Stimulated activated CD8-positive, alpha-beta memory T cell treated with anti-CD3 and anti-CD28 coated beads, Interleukin-2, amount 100 ng/mL, for 1 hour (primary cell): ENCODE measurements at regions not wholly inside any gene's neighbourhood (a gene's known extent, or its start where the extent isn't known, plus 50 kb on each side); places are given as distances from the start of the nearest gene placed in this dataset.

Experiments used
- DNase-seq, 2 donors: peaks; one replicate each; pipeline ENCODE4 v3.0.0-alpha.2; 2020; ENCODE audit warnings: low read depth in 2 of 2

- DNase-seq, result no peak
Measured at GRCh38 chr2:106709229-106709628, 176.7 kb downstream of the ST6GAL2 start.

GRCh38 chr2:106719222-106719621, 166.7 kb downstream of the ST6GAL2 start:
- DNase-seq, result no peak

GRCh38 chr2:106720026-106720425, 165.9 kb downstream of the ST6GAL2 start:
- no peak for DNase-seq

GRCh38 chr2:106724301-106724794, 161.6 kb downstream of the ST6GAL2 start:
- no peak for DNase-seq

- no peak for DNase-seq
Measured at GRCh38 chr2:106734165-106734564, 151.8 kb downstream of the ST6GAL2 start.

GRCh38 chr2:106735807-106736206, 150.2 kb downstream of the ST6GAL2 start:
- DNase-seq, result no peak

- no peak for DNase-seq
Measured at GRCh38 chr2:106736221-106736620, 149.7 kb downstream of the ST6GAL2 start.

- DNase-seq, result no peak
Measured at GRCh38 chr2:106745468-106745867, 140.5 kb downstream of the ST6GAL2 start.

GRCh38 chr2:106749823-106750222, 136.1 kb downstream of the ST6GAL2 start:
- DNase-seq, result no peak
